ENCODE measurements at regions not wholly inside any gene's neighbourhood (a gene's known extent, or its start where the extent isn't known, plus 50 kb on each side); places are given as distances from the start of the nearest gene placed in this dataset.
A peak's percentile ranks its signal among the peaks of the same experiment; 100 is the strongest.
"Not testable (repeated sequence)": the region's sequence is repeated elsewhere in the genome, so short reads cannot be mapped to it uniquely, and the experiment has no call there.

DNA sequence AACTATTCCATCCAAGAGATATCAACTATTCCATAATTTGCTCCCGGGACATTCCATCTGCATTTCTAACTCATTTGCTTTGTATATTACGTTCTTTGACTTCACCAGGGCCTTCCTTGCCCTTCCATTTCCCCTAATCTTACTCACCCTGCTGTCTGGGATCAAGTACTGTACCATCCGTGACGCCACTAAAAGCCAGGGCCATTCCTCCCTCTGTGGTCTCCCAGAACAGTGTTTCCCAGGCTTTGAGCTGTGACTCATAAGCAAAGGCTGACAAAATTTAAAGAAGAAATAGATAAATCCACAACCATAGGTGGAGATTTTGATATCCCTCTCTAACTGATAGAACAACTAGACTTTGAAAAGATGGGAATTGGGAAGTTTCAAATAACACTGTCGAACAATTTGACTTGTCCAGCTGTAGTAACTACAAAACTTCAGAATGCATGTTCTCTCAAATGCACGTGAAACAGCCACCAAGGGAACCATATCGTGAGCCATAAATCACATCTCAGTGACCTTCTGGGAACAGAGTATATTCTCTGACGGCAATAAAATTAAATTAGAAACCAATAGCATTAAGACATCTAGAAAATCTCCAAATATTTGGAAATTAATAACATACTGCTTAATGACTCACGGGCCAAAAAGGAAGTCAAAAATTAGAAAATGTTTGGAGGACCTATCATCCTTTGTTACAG is 501.0 kb downstream of the SETD4 start:
- no peak for DNase-seq

DNA sequence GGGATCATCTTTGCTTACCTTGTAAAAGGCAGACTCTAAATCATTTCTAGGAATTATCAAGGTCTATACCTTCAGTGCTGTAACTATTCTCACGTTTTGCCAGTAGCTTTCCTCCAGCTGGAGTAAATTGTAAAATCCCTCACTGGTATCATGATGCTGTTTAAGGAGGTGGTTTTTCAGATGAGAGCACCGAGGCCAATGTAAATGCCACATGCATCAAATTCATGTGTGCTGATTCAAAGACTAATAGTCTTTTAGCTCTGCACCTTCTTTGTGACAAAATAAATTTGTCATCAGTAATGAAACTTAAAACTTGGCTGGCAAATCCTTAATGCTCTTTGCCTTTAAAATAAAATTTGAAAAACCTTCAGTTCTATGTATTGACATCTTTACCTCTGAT is 503.8 kb downstream of the SETD4 start:
- no peak for DNase-seq

GRCh38 chr21:35552483-35552882 is 503.4 kb upstream of the RUNX1 start:
- DNase-seq = not testable (repeated sequence)

DNA sequence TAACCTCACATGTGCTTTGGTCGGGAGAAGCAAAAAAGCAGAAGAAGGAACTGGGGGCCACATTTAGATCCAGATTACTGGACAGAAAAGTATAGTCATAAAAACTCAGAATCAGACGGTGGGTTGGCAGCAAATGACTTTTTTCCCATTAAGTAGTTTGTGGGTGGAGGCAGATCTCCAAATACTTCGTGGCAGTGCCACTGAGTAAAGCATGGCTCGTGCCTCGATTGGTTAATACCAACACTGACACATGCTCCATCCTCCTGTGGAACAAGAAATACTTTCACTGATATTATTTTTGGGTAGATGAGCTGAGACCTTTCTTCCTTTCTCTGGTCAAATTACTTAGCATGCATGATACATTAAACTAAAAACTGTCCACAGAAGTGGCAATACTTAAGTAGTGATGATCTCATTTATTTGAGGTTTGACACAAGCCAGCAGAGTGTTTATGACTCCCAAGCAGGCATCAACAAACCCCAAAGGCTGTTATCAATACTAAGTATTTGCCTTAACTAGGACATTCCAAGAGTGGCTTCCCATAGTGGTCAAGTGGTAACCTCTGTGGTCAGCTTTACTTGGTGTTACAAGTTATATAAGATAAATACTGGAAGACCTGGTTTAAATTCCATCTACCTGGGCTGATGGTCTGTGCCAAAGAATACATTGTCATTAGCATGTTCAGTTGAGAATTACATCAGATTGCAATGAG is 500.0 kb upstream of the RUNX1 start:
- DNase-seq = no peak

DNA sequence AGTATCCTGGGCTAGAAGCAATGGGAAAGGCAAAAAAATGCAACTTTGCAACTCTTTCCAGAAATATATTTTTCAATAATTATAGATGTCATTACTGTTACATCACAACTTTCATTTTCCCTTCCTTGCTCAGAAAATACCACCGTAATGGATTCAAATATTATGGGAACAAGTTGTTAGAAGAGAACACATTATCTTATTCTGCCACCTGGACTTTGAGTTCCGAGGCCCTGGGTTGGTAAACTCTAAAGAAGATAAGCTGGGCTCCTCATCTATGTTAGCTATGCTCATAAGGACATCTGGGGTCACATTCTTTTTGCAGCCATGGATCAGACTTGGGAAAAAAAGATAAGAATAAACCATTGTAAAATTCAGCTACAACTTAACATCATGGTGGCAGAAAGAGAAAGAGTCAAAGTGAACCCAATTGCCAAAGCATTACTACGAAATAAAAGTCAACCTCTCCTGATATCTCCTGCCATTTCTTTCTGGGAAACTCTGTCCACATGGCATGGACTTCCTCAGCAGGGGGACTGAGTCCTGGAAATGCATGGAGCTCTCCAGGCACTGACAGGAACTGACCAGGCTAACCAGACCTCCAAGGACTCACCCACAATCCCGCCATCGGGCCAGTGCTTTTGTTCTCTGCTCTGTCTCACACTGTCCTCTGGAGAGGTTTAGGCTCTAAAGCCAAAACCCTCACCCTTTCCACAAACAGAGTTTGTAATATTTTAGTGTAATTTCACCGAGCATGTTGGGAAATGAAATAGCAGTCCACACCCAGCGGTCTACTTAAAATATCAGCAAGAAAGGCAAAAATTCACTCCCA is 499.1 kb upstream of the RUNX1 start:
- no peak for DNase-seq

- DNase-seq = no peak
These were observed 494.6 kb upstream of the RUNX1 start for GRCh38 chr21:35543746-35544145.

GRCh38 chr21:35540950-35541638 is 492.0 kb upstream of the RUNX1 start:
- no peak for DNase-seq

GRCh38 chr21:35538386-35538785 is 489.3 kb upstream of the RUNX1 start:
- DNase-seq = no peak

DNA sequence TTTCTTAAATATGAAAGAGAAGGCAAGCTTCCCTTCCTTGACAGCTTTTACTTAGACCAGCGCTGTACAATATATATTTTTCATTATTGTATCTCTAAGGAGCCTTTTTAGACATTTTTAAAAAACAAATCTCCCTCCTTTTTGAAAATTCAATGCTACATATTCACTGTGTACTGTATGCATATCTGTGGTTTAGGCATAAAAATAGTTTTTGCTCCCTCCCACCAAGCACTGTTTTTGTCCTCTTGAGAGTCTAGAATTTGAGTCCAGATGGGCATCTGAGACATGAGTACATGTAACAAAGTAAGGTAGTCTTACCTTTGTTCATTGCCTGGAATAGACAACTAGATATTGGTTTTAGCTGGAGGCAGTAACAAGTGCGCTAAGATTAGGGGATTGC is 488.5 kb upstream of the RUNX1 start:
- no peak for DNase-seq

DNA sequence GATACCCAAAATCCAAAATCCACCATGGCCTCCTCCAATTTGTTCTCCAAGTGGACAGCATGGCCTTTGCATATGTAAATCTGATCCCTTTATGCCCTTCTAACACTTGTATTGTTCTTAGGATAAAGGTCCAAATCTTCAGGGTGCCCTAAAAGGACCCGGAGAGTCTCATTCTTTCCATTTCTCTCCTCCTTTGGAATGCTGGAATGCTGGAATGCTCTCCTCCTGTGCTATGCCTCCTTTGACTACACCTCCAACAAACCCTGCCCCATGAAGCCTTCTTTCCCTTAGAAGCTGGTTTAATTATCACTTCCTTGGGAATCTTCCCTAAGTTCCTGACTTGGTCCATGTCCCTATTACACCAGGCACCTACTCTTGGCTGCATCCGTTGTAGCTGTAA is 484.8 kb upstream of the RUNX1 start:
- DNase-seq = no peak

DNA sequence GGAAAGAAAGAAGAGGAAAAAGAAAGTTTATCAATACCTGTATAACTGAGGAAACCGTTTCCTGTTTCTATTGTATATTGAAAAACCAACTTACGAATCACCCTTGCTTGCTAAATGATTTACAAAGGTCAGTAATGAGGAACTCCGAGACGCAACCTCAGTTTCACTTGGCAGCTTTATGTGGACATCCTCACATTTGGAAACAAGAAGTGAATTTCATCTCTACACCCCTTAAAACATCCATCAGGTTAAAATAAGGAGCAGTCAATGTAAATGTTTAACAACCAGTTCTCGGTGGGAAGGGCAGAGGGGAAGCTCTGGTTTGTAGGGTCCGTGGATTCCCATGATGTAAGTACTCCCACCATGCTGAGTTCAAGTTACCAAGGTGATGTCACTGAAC is 481.7 kb upstream of the RUNX1 start:
- DNase-seq = no peak

DNA sequence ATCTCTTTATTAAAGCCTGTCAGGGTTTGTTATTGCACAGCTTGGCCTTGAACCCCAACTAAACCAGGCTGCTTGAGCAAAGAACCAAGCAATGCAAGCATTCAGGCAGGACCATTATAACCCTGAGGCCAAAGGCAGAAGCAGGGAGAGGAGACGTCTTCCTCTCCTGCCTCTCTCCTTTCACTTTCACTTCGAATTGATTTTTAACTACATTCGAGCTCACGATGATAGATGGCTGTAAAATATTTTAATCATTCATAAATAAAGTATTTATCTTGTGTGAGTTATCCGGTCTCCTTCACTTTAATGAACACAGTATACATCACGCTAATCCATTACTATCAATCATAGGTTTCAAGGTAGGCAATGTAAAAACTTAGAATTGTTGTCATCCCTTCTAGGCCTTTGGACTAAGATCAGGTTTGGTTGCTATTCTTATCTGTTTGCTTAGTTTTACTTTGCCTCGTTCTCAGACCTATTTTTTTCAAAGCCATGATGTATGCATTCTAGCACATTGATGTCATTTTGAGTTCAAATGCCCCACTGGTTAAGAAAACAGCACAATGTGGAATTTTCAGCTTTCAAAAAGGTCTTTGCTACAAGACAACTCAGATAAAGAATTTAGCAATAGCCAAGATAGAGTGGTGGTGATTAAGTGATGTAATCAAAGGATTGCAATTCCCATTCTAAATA is 480.2 kb upstream of the RUNX1 start:
- no peak for DNase-seq

DNA sequence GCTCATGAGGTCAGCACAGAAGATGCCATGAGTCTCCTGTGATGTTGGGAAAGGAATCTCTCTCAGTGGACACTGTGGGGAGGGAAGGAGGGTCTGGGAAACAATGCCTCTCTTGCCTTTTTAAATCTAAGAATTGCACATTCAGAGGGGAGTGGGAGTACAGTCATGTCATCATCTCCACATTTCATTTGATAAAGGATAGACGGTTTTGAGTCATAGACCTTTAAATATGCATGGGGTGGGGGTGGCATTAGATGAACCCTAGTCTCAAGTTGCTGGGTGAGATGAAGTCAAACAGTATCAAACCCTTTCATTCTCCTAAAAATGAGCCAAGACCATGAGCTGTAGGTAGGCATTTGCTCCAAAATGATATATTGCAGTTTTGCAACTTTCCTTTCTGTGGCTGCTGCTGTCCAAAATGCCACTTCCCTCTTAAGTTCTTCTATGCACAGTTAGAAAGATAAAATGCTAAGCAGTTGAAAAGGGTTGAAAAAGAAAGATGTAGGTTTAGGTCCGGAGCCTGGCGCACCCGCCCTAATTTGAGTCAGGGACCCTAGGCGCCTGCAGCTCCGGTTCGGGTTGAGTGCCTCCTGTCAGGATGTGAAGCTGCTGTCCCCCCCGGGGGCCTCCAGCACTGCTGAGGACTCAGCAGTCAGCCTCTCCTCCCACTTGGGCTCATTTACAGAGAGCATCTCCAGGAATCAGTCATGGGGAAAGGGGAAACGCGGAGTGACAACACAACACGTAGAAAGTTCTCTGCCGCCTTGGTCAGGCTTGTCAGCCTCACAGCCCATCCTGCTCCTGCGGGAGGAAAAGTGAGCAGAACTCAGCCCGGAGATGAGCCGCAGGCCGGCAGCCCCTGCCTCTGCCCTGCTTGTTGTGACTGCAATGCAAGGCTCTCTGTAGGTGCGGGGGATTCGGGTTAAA is 479.3 kb upstream of the RUNX1 start:
- peak; percentile 46 for DNase-seq

DNA sequence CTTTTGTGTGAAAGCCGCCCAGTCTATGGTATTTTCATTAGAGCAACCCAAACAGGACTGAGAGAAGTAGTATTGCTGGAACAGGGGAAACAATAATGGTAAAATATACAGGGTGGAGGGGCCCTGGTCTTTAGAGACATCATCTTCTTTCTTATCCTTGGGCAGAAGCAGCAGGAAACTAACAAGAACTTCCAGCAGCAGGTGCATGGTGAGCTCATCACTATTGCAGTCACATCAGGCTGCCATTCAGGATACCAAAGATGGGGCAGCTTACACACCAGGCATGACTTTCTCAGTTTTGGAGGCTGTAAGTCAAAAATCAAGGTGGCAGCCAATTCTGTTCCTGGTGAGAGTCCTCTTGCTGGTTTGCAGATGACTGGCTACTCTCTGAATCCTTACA is 478.3 kb upstream of the RUNX1 start:
- no peak for DNase-seq

GRCh38 chr21:35525443-35525842 is 476.3 kb upstream of the RUNX1 start:
- DNase-seq = no peak

DNA sequence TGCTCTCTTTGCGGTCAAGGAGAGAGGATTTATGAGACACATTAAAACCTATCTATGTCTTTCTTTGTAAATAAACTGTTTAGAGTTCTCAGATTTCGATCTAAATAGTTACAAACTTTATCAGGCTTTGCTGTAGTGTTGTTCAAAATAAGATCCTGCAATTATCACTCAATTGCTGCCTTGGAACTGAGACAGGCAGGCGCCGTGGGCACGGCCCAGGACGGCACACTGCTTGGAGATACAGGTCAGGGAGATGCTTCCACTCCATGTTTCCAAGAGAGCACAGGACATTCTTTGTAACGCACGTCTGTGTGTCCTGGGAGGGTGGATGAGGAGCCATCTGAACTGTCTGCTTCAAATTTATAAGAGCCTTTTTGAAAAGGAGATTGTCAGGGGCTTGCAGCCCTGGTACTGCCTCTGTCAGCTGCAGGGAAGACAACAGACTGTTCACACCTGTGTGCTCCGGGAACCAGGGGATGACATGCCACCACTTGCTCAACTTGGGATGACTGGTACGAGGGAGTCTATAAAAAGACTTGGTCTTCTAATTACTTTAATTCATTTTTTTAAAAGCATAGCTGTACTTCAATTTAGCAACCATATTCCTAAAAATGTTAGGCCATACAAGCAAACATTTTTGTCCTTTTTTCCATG is 472.9 kb upstream of the RUNX1 start:
- no peak for DNase-seq

- DNase-seq = no peak
These were observed 472.2 kb upstream of the RUNX1 start for GRCh38 chr21:35521293-35521692.

DNA sequence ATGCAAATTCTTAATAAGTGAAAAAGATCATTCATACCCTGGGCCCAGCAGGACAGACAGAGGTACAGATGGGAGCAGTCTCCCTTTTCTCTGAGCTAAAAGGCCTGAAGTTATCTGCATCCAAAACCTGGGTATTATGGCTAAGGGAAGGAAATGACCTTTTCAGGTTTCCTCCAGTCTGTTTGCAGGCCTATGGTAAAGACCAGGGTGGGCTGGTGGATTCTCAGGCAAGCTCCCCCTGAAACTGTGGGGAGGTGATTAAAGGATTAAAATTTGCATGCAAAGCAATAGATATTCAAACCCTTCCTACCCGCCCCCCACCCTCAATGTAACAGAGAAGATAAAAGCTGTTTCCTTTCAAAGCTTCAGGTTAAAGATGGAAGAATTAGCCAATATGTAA is 471.8 kb upstream of the RUNX1 start:
- DNase-seq = no peak

DNA sequence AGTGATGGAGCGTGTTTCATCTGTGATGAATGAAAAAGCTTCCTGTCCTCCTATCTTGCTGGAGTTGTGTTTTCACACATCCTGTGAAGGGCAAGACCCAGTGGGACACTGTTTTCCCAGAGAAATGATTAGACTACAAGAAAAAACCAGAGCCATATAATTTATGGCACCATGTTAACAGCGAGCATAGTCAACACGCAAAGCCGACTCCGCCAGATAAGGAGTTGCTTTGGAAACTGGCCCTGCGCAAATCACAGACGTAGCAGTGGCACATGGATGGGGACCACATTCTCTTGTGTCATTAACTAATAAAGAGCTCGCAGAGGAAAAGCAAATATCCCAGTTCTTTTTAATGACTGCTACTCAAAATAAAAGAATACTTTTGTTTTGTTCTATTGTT is 471.2 kb upstream of the RUNX1 start:
- DNase-seq = no peak

DNA sequence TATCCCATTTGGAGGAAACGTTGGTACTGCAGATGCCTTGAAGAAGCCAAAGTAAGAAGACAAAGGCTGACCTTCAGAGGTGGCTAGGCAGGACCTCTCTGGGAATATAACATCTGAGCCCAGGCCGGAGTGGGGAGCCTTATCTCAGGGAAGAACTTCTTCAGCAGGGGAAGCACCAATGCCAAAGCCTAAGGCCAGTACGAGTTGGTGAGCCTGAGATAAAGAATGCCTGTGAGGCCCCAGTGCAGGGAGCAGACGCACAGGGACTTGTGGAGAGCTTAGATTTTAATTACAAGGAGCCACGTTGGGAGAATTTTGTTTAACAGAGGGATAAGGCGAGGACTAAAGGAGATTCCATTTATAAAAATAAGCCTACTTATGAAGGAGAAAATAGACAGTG is 468.8 kb upstream of the RUNX1 start:
- DNase-seq = no peak

- not testable (repeated sequence) for DNase-seq
These were observed 467.2 kb upstream of the RUNX1 start for GRCh38 chr21:35516292-35516691.

All from activated naive CD4-positive, alpha-beta T cell treated with Interleukin-2 at 50 U/mL for 16 hours (primary cell).